ENCODE measurements at regions not wholly inside any gene's neighbourhood (a gene's known extent, or its start where the extent isn't known, plus 50 kb on each side); places are given as distances from the start of the nearest gene placed in this dataset.
A peak's percentile ranks its signal among the peaks of the same experiment; 100 is the strongest.

DNA sequence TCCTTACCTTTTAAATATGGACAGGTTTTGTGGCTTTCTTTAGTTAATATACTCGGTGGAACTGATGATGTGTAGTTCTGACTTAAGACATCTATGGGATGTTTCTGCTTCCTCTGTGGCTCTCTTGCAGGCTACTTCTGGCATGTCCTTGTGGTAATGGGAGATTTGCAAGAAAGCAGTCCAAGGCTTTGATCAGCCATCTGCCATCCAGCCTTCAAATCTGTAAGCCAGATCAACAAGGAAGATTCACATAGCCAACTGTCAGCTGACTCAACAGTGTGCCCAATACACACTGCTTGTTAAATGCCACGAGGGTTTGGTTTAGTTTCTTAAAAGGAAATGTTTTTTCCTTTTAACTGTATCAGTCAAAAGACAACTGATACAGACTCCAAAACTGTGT lies 722.2 kb upstream of the CHRM3 start:
- TF ChIP-seq, protein P1, sequence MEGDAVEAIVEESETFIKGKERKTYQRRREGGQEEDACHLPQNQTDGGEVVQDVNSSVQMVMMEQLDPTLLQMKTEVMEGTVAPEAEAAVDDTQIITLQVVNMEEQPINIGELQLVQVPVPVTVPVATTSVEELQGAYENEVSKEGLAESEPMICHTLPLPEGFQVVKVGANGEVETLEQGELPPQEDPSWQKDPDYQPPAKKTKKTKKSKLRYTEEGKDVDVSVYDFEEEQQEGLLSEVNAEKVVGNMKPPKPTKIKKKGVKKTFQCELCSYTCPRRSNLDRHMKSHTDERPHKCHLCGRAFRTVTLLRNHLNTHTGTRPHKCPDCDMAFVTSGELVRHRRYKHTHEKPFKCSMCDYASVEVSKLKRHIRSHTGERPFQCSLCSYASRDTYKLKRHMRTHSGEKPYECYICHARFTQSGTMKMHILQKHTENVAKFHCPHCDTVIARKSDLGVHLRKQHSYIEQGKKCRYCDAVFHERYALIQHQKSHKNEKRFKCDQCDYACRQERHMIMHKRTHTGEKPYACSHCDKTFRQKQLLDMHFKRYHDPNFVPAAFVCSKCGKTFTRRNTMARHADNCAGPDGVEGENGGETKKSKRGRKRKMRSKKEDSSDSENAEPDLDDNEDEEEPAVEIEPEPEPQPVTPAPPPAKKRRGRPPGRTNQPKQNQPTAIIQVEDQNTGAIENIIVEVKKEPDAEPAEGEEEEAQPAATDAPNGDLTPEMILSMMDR (IDR thresholded peaks at IDR 0.05; ENCODE audit: extremely low read depth, low read depth, low read length) = no peak
- no peak overlapping the region for H3K4me2 ChIP-seq (ENCODE audit: insufficient read depth, low read length)
- no peak overlapping the region for H3K27ac ChIP-seq (ENCODE audit: low read depth, low read length)
- H4K20me1 ChIP-seq (ENCODE audit: insufficient read depth, low read length) = no peaks in the 10 kb centered on the region
- no peaks in the 10 kb centered on the region for H3K27me3 ChIP-seq (ENCODE audit: insufficient read depth, low read length)
- peaks cover 8% of the 10 kb centered on the region for H3K4me1 ChIP-seq (ENCODE audit: insufficient read depth, low read length)
- H3K4me3 ChIP-seq (ENCODE audit: insufficient read depth, low read length) = no peak overlapping the region
- peak overlapping the region; percentile 81 for H2AFZ ChIP-seq (ENCODE audit: low read length)
- no peaks in the 10 kb centered on the region for H3K36me3 ChIP-seq (ENCODE audit: insufficient read depth, low read length)
- no peaks in the 10 kb centered on the region for H3K9me3 ChIP-seq (ENCODE audit: low read depth, low read length)
- no peak for DNase-seq (ENCODE audit: insufficient read length, low spot score, missing footprints)
- H3K79me2 ChIP-seq (ENCODE audit: insufficient read depth, low read length) = no peaks in the 10 kb centered on the region

DNA sequence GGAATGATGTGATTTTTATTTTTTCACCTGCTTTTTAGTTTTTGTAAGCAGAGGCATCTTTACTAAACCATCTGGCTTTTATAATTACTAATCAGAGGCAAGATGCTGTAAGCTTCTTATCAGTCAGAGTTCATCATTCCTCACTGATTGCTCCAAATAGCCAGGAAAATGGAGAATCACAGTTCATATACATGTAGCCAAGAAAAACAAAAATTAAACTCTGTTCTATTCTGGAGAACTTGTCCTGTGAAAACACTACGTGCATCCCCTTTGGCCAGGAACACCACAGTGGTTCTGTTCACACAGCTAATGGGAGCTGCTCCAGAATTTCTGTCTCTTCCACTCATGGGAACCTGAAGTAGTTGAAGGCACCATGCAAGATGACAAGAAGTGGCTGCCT lies 725.5 kb upstream of the CHRM3 start:
- peak overlapping the region; percentile 10 for H3K4me2 ChIP-seq (ENCODE audit: insufficient read depth, low read length)
- no peaks in the 10 kb centered on the region for H3K9me3 ChIP-seq (ENCODE audit: low read depth, low read length)
- peak overlapping the region; percentile 11 for H3K27ac ChIP-seq (ENCODE audit: low read depth, low read length)
- no peaks in the 10 kb centered on the region for H4K20me1 ChIP-seq (ENCODE audit: insufficient read depth, low read length)
- H3K36me3 ChIP-seq (ENCODE audit: insufficient read depth, low read length) = no peaks in the 10 kb centered on the region
- H3K79me2 ChIP-seq (ENCODE audit: insufficient read depth, low read length) = no peaks in the 10 kb centered on the region
- no peaks in the 10 kb centered on the region for H3K27me3 ChIP-seq (ENCODE audit: insufficient read depth, low read length)
- H2AFZ ChIP-seq (ENCODE audit: low read length) = no peak overlapping the region
- DNase-seq (ENCODE audit: insufficient read length, low spot score, missing footprints) = no peak
- peaks cover 17% of the 10 kb centered on the region for H3K4me1 ChIP-seq (ENCODE audit: insufficient read depth, low read length)
- no peak overlapping the region for H3K4me3 ChIP-seq (ENCODE audit: insufficient read depth, low read length)
- TF ChIP-seq, protein P1 (IDR thresholded peaks at IDR 0.05; ENCODE audit: extremely low read depth, low read depth, low read length) = no peak

DNA sequence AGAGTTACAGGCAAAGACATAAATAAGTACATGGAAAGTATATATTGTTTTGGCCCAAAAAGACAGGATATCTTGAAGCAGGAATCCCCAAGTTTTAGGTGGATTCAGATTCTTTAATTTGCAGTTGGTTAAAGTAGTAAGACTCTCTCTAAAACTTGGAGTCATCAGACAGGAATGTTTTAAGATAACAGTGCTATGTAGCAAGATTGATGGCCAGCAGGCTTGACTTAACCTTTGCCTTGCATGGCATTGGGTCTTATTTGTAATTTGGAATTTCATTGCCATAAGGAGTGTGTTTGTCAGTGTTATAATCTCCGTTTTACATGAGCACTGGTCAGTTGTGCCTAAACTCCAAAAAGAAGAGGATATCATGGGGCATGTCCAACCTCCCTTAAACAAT lies 727.6 kb upstream of the CHRM3 start:
- H3K9me3 ChIP-seq (ENCODE audit: low read depth, low read length) = no peaks in the 10 kb centered on the region
- no peak for DNase-seq (ENCODE audit: insufficient read length, low spot score, missing footprints)
- H2AFZ ChIP-seq (ENCODE audit: low read length) = peak overlapping the region; percentile 25
- H3K36me3 ChIP-seq (ENCODE audit: insufficient read depth, low read length) = no peaks in the 10 kb centered on the region
- TF ChIP-seq, protein P1 (IDR thresholded peaks at IDR 0.05; ENCODE audit: extremely low read depth, low read depth, low read length) = no peak
- H3K79me2 ChIP-seq (ENCODE audit: insufficient read depth, low read length) = no peaks in the 10 kb centered on the region
- H3K4me1 ChIP-seq (ENCODE audit: insufficient read depth, low read length) = peaks cover 24% of the 10 kb centered on the region
- no peak overlapping the region for H3K4me3 ChIP-seq (ENCODE audit: insufficient read depth, low read length)
- H3K27ac ChIP-seq (ENCODE audit: low read depth, low read length) = peak overlapping the region; percentile 45
- H4K20me1 ChIP-seq (ENCODE audit: insufficient read depth, low read length) = no peaks in the 10 kb centered on the region
- H3K4me2 ChIP-seq (ENCODE audit: insufficient read depth, low read length) = no peak overlapping the region
- H3K27me3 ChIP-seq (ENCODE audit: insufficient read depth, low read length) = no peaks in the 10 kb centered on the region

DNA sequence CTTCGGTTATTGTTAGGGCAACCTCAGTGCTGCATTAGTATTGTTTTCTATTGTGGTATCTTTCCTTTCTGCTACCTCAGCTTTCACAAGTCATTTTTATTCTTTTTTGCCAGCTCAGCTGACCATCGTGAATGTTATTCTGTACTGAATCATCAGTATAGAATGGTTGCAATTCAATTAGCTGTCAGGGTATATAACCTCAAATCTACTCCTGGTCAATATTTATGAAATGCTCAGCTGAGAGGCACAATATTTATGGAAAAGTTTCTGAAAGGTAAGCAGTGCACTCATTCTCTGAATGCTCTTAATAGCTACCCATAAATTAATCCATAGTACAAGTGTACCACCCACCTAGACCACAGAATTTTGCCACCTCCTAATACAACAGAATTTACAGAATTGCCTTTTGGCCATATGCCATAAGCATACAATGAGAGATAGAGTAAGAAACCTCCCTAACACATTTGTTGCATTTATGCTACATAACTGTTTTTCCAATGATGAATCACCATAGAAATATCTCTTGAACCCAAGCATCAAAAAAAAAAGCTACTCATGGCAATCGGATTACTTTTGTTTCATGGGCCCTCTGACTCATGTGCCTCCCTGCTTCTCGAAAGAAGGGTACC lies 732.6 kb upstream of the CHRM3 start:
- peak overlapping the region; percentile 54 for H3K4me2 ChIP-seq (ENCODE audit: insufficient read depth, low read length)
- DNase-seq (ENCODE audit: insufficient read length, low spot score, missing footprints) = peak; percentile 73
- no peaks in the 10 kb centered on the region for H3K79me2 ChIP-seq (ENCODE audit: insufficient read depth, low read length)
- TF ChIP-seq, protein P1 (IDR thresholded peaks at IDR 0.05; ENCODE audit: extremely low read depth, low read depth, low read length) = no peak
- no peaks in the 10 kb centered on the region for H4K20me1 ChIP-seq (ENCODE audit: insufficient read depth, low read length)
- H3K27me3 ChIP-seq (ENCODE audit: insufficient read depth, low read length) = no peaks in the 10 kb centered on the region
- peaks cover 26% of the 10 kb centered on the region for H3K4me1 ChIP-seq (ENCODE audit: insufficient read depth, low read length)
- H3K27ac ChIP-seq (ENCODE audit: low read depth, low read length) = peak overlapping the region; percentile 85
- H3K36me3 ChIP-seq (ENCODE audit: insufficient read depth, low read length) = no peaks in the 10 kb centered on the region
- H3K9me3 ChIP-seq (ENCODE audit: low read depth, low read length) = no peaks in the 10 kb centered on the region
- H3K4me3 ChIP-seq (ENCODE audit: insufficient read depth, low read length) = peak overlapping the region; percentile 18
- H2AFZ ChIP-seq (ENCODE audit: low read length) = no peak overlapping the region
